Endodermal cell (in vitro differentiated cells): ENCODE measurements at regions not wholly inside any gene's neighbourhood (a gene's known extent, or its start where the extent isn't known, plus 50 kb on each side); places are given as distances from the start of the nearest gene placed in this dataset.

Experiments
- DNase-seq: peaks from one replicate; pipeline ENCODE4 v3.0.0-alpha.2; 2017
- H3K27ac ChIP-seq: 2 replicates; pipeline ENCODE4 v1.5.1; 2013; ENCODE audit warnings: mild to moderate bottlenecking, low read depth, low read length, moderate library complexity
- H3K27me3 ChIP-seq: 2 replicates; pipeline ENCODE4 v1.6.1; 2013; ENCODE audit warnings: mild to moderate bottlenecking, low read length, moderate library complexity; ENCODE audit not compliant: insufficient read depth, control insufficient read depth, poor library complexity, severe bottlenecking
- H3K36me3 ChIP-seq: 2 replicates; pipeline ENCODE4 v1.7.0; 2013; ENCODE audit warnings: mild to moderate bottlenecking, low read length, moderate library complexity; ENCODE audit not compliant: control insufficient read depth, insufficient read depth
- H3K4me1 ChIP-seq: one replicate; pipeline ENCODE4 v1.7.0; 2013; ENCODE audit warnings: low read length; ENCODE audit not compliant: control insufficient read depth, insufficient read depth
- H3K4me3 ChIP-seq: 2 replicates; pipeline ENCODE4 v1.5.1; 2013; ENCODE audit warnings: mild to moderate bottlenecking, low read length, moderate library complexity
- H3K9ac ChIP-seq: 2 replicates; pipeline ENCODE4 v1.6.1; 2013; ENCODE audit warnings: mild to moderate bottlenecking, low read length, moderate library complexity; ENCODE audit not compliant: poor library complexity, severe bottlenecking; ENCODE audit errors: extremely low read depth
- H3K9me3 ChIP-seq: 2 replicates; pipeline ENCODE4 v1.6.1; 2013; ENCODE audit warnings: mild to moderate bottlenecking, low read length, moderate library complexity; ENCODE audit not compliant: control insufficient read depth
- H3K27ac Mint-ChIP-seq: 2 replicates; pipeline ENCODE4 v1.8.0; 2020; ENCODE audit warnings: mixed read lengths
- H3K27me3 Mint-ChIP-seq: 2 replicates; pipeline ENCODE4 v1.8.0; 2021; ENCODE audit warnings: mild to moderate bottlenecking, mixed read lengths; ENCODE audit not compliant: insufficient read depth
- H3K36me3 Mint-ChIP-seq: 2 replicates; pipeline ENCODE4 v1.8.0; 2020; ENCODE audit warnings: low read depth, mixed read lengths
- H3K4me1 Mint-ChIP-seq: 2 replicates; pipeline ENCODE4 v1.8.0; 2020; ENCODE audit warnings: mixed read lengths
- H3K4me3 Mint-ChIP-seq: 2 replicates; pipeline ENCODE4 v1.8.0; 2020; ENCODE audit warnings: mild to moderate bottlenecking, moderate library complexity, mixed read lengths
- H3K9me3 Mint-ChIP-seq: 2 replicates; pipeline ENCODE4 v1.8.0; 2020; ENCODE audit warnings: mild to moderate bottlenecking, mixed read lengths
- WGBS, 2 experiments: methylation state at CpG; one replicate each; pipeline versions ENCODE4 v1.1.5 to v1.1.7; 2013; ENCODE audit warnings: missing lambda C conversion rate in 2 of 2, mixed read lengths in 1 of 2; ENCODE audit not compliant: insufficient coverage in 1 of 2, insufficient read length in 1 of 2; 5-methylcytosine and 5-hydroxymethylcytosine counted together
- TF ChIP-seq, protein P1 (sequence below): fragments of 200-600 bp; sonication (generic); conservative IDR thresholded peaks from 2 replicates; pipeline ENCODE4 v1.5.0; 2021; ENCODE audit warnings: antibody characterized with exemption, mild to moderate bottlenecking

DNA sequence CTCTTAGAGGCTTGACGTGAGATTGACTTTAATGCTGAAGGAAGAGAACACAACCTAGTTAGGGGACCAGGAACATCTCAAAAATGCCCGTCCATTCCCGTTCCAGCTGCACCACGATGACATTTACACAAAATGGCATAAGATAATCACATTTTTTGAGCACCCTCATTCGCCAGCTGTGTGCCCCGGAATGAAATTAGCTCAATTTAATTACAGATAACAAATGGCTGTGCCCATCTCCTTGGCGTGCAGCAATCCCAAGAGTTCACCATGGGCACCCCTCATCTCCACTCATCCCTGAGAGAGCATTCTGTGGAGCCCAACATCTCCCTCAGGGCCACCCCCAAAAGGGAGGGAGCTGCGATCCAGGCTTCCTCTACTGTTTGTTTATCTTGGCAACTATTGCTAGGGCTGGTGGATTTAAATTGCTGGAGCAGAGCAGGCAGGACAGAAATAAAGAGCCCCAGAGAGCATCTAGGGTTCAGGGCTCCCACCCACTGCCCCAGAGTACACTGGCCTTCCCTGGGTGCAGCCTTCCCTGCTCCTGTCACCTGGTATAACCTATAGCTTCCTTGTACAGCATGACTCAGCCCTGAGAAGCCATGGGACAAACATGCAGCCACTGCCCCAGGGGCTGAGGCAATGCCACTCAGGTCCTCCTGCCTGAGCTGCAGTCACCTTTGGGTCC is 263.5 kb downstream of the ZEB1 start:
- peaks cover 11% of the 10 kb centered on the region for H3K9me3 Mint-ChIP-seq
- H3K9me3 ChIP-seq, result peaks cover 4% of the 10 kb centered on the region
- H3K36me3 Mint-ChIP-seq, result no peaks in the 10 kb centered on the region
- H3K9ac ChIP-seq, result no peak overlapping the region
- no peaks in the 10 kb centered on the region for H3K27me3 Mint-ChIP-seq
- TF ChIP-seq, protein P1, sequence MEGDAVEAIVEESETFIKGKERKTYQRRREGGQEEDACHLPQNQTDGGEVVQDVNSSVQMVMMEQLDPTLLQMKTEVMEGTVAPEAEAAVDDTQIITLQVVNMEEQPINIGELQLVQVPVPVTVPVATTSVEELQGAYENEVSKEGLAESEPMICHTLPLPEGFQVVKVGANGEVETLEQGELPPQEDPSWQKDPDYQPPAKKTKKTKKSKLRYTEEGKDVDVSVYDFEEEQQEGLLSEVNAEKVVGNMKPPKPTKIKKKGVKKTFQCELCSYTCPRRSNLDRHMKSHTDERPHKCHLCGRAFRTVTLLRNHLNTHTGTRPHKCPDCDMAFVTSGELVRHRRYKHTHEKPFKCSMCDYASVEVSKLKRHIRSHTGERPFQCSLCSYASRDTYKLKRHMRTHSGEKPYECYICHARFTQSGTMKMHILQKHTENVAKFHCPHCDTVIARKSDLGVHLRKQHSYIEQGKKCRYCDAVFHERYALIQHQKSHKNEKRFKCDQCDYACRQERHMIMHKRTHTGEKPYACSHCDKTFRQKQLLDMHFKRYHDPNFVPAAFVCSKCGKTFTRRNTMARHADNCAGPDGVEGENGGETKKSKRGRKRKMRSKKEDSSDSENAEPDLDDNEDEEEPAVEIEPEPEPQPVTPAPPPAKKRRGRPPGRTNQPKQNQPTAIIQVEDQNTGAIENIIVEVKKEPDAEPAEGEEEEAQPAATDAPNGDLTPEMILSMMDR, result no peak
- peaks cover 19% of the 10 kb centered on the region for H3K4me1 Mint-ChIP-seq
- H3K4me3 ChIP-seq, result no peak overlapping the region
- no peaks in the 10 kb centered on the region for H3K27me3 ChIP-seq
- 94 to 97% methylated on average over 7 to 8 of the region's 8 CpGs for WGBS, 2 experiments
- H3K4me3 Mint-ChIP-seq, result no peak overlapping the region
- no peaks in the 10 kb centered on the region for H3K36me3 ChIP-seq
- H3K27ac Mint-ChIP-seq, result peak overlapping the region; percentile 61
- no peak for DNase-seq
- no peaks in the 10 kb centered on the region for H3K4me1 ChIP-seq
- H3K27ac ChIP-seq, result no peak overlapping the region

DNA sequence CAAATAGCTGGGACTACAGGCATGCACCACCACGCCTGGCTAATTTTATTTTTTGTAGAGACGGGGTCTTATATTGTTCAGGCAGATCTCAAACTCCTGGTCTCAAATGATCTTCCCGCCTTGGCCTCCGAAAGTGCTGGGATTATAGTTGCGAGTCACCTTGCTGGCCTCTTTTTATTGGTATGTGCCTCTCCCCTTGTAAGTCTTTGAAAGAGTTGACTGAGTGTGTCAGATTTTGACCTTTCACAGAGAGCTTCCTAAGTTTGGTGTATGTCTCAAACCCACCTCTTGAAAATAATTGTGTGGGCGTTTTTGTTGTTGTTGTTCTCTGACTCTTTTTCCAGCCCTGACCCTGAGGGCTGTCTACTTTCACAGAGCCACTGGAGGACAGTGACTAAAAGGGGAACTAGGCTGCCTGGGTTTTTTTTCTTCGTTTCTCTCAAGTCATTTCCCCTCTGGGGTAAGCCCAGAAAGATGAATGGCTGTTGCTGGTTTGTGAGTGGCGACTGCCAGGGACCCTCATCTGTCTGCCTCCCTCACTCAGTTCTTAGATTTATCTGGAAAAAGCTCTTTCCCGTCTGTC is 262.8 kb downstream of the ZEB1 start:
- no peak for DNase-seq
- peaks cover 19% of the 10 kb centered on the region for H3K4me1 Mint-ChIP-seq
- H3K27me3 ChIP-seq, result no peaks in the 10 kb centered on the region
- H3K36me3 Mint-ChIP-seq, result no peaks in the 10 kb centered on the region
- peaks cover 11% of the 10 kb centered on the region for H3K9me3 Mint-ChIP-seq
- H3K4me3 Mint-ChIP-seq, result no peak overlapping the region
- no peaks in the 10 kb centered on the region for H3K4me1 ChIP-seq
- no peak overlapping the region for H3K27ac ChIP-seq
- no peak overlapping the region for H3K9ac ChIP-seq
- no peak overlapping the region for H3K4me3 ChIP-seq
- 89 to 93% methylated on average over 8 to 9 of the region's 9 CpGs for WGBS, 2 experiments
- TF ChIP-seq, protein P1, result no peak
- H3K9me3 ChIP-seq, result peaks cover 11% of the 10 kb centered on the region
- no peaks in the 10 kb centered on the region for H3K36me3 ChIP-seq
- H3K27ac Mint-ChIP-seq, result no peak overlapping the region
- H3K27me3 Mint-ChIP-seq, result peaks cover 2% of the 10 kb centered on the region

DNA sequence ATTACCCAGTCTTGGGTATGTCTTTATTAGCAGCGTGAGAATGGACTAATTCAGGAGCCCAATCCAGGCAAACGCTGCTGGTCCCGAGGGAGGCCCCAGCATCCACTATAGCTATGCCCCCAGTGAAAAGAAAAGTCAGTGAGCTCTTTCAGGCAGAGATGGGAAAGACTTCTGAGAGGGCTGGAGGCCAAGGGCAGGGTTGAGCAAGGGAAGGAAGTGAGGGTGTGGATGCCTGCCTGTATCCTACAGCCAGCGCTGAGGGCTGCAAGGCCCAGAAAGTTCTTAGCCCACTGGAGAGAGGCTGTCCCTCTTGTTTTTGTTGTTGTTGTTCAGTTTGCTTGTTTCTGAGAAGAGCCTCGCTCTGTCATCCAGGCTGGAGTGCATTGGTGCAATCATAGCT is 261.6 kb downstream of the ZEB1 start:
- no peak overlapping the region for H3K27ac ChIP-seq
- no peak overlapping the region for H3K4me3 Mint-ChIP-seq
- TF ChIP-seq, protein P1, result no peak

More for the DNA sequence above, 261.6 kb downstream of the ZEB1 start:
- Mint-ChIP-seq H3K36me3 (no peaks in the 10 kb centered on the region), H3K4me1 (peaks cover 19% of the 10 kb centered on the region), H3K27me3 (peaks cover 5% of the 10 kb centered on the region), H3K9me3 (peaks cover 16% of the 10 kb centered on the region), H3K27ac (no peak overlapping the region)
- DNase-seq, result no peak
- no peaks in the 10 kb centered on the region for H3K4me1 ChIP-seq
- H3K27me3 ChIP-seq, result no peaks in the 10 kb centered on the region
- 93 to 98% methylated on average over 4 to 5 of the region's 5 CpGs for WGBS, 2 experiments
- H3K36me3 ChIP-seq, result no peaks in the 10 kb centered on the region
- H3K4me3 ChIP-seq, result no peak overlapping the region
- H3K9me3 ChIP-seq, result peaks cover 11% of the 10 kb centered on the region
- no peak overlapping the region for H3K9ac ChIP-seq
